OCI-LY3 (cell line): ENCODE measurements at regions not wholly inside any gene's neighbourhood (a gene's known extent, or its start where the extent isn't known, plus 50 kb on each side); places are given as distances from the start of the nearest gene placed in this dataset.
"Not testable (repeated sequence)": the region's sequence is repeated elsewhere in the genome, so short reads cannot be mapped to it uniquely, and the experiment has no call there.

Experiments
- H2AFZ ChIP-seq: fragments of 200-600, 300-600 bp; shearing (Covaris generic); 2 replicates; pipeline ENCODE4 v1.6.0; 2014; ENCODE audit warnings: antibody characterized with exemption, low read depth, low read length
- H3K27ac ChIP-seq: fragments of 200-600, 300-600 bp; sonication (generic); 2 replicates; pipeline ENCODE4 v1.5.1; 2014; ENCODE audit warnings: mild to moderate bottlenecking, low read length, moderate library complexity, mixed read lengths
- H3K27me3 ChIP-seq: fragments of 200-600, 300-600 bp; sonication (generic); 2 replicates; pipeline ENCODE4 v1.6.1; 2014; ENCODE audit warnings: low read depth, low read length, mixed read lengths
- H3K36me3 ChIP-seq: fragments of 200-600, 300-600 bp; sonication (generic); replicated peaks from 2 replicates; pipeline ENCODE3; 2014; ENCODE audit warnings: low read depth, low read length, mixed read lengths
- H3K4me1 ChIP-seq: fragments of 300-600, 200-600 bp; sonication (generic); 2 replicates; pipeline ENCODE4 v1.6.1; 2014; ENCODE audit warnings: low read length, mixed read lengths
- H3K4me2 ChIP-seq: fragments of 200-600, 300-600 bp; sonication (generic); 2 replicates; pipeline ENCODE4 v1.6.1; 2014; ENCODE audit warnings: low read length, mixed read lengths
- H3K4me3 ChIP-seq: fragments of 300-600, 200-600 bp; sonication (generic); 2 replicates; pipeline ENCODE4 v1.5.1; 2014; ENCODE audit warnings: antibody characterized with exemption, mild to moderate bottlenecking, low read length, moderate library complexity
- H3K79me2 ChIP-seq: fragments of 300-600, 200-600 bp; shearing (Covaris generic); 2 replicates; pipeline ENCODE4 v1.6.1; 2014; ENCODE audit warnings: mild to moderate bottlenecking, low read length, mixed read lengths
- H3K9ac ChIP-seq: fragments of 300-600, 200-600 bp; shearing (Covaris generic); 2 replicates; pipeline ENCODE4 v1.6.0; 2014; ENCODE audit warnings: mild to moderate bottlenecking, low read length, moderate library complexity
- H3K9me3 ChIP-seq: fragments of 200-600, 300-600 bp; shearing (Covaris generic); 2 replicates; pipeline ENCODE4 v1.6.1; 2014; ENCODE audit warnings: low read length, mixed read lengths; ENCODE audit not compliant: insufficient read depth
- H4K20me1 ChIP-seq: fragments of 200-600, 300-600 bp; sonication (generic); 2 replicates; pipeline ENCODE4 v1.6.1; 2016; ENCODE audit warnings: low read length, mixed read lengths; ENCODE audit not compliant: insufficient read depth
- TF ChIP-seq, protein P1 (sequence below): fragments of 200-600, 300-600 bp; sonication (generic); IDR thresholded peaks from 2 replicates; pipeline ENCODE4 v1.5.1; 2014; ENCODE audit warnings: antibody characterized with exemption, low read length, low read depth

DNA sequence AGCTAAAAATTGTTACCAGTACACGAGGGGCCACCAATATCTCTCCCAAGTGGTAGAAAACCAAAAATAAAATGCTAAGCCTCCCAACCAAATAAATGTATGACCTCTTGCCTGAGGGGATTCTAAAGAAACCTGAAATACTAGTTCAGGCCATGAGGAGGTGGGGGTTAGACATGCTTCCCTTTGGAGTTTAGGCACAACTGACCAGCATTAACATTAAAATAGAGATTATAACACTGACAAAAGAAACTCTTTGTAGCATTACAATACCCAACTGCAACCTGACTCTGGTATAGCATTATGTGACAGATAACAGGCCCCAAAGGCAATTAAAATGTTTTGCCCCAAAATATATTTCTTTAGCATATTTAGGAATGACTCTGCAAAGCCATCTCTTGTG is 637.6 kb upstream of the PCDH11Y start:
- H3K79me2 ChIP-seq, H3K9ac ChIP-seq, H2AFZ ChIP-seq, H3K9me3 ChIP-seq, H4K20me1 ChIP-seq, H3K4me1 ChIP-seq, H3K27me3 ChIP-seq, H3K4me2 ChIP-seq, H3K36me3 ChIP-seq, H3K27ac ChIP-seq, H3K4me3 ChIP-seq: not testable (repeated sequence)

DNA sequence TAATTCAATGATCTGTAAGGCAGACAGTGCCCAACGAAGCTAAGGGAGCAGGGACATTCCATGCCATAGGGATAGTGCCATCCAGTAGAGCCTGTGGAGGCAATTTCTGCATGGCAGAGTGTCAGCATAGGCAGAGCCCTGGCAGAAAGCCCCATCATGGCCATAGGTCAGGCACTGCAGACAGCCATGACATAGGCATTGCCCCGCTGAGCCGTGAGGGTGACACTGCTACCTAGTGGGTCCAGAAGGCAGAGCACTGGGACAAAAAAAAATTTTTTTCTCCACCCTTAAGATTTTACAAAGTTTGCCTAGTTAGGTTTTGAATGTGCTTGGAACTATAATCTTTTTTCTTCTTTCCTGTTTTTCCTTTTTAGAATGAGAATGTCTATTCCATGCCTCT is 596.3 kb upstream of the PCDH11Y start:
- H3K9me3 ChIP-seq, H2AFZ ChIP-seq, H3K27me3 ChIP-seq, H3K79me2 ChIP-seq, H4K20me1 ChIP-seq, H3K4me1 ChIP-seq, H3K36me3 ChIP-seq, H3K4me3 ChIP-seq, H3K9ac ChIP-seq, H3K27ac ChIP-seq, H3K4me2 ChIP-seq: not testable (repeated sequence)
- TF ChIP-seq, protein P1, sequence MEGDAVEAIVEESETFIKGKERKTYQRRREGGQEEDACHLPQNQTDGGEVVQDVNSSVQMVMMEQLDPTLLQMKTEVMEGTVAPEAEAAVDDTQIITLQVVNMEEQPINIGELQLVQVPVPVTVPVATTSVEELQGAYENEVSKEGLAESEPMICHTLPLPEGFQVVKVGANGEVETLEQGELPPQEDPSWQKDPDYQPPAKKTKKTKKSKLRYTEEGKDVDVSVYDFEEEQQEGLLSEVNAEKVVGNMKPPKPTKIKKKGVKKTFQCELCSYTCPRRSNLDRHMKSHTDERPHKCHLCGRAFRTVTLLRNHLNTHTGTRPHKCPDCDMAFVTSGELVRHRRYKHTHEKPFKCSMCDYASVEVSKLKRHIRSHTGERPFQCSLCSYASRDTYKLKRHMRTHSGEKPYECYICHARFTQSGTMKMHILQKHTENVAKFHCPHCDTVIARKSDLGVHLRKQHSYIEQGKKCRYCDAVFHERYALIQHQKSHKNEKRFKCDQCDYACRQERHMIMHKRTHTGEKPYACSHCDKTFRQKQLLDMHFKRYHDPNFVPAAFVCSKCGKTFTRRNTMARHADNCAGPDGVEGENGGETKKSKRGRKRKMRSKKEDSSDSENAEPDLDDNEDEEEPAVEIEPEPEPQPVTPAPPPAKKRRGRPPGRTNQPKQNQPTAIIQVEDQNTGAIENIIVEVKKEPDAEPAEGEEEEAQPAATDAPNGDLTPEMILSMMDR: peak; percentile 11; the same call in 1 of the 2 replicates
